Tibial artery (tissue), 4 donors: ENCODE measurements at regions not wholly inside any gene's neighbourhood (a gene's known extent, or its start where the extent isn't known, plus 50 kb on each side); places are given as distances from the start of the nearest gene placed in this dataset.

Source experiments
- DNase-seq, 2 donors: peaks; one replicate each; pipeline ENCODE4 v3.0.0-alpha.2; 2019
- H3K27ac ChIP-seq, 2 donors: fragments of 200-600 bp; sonication (generic) in 1 of 2; 1 replicate in 1 of 2; 2 replicates in 1 of 2; pipeline ENCODE4 v1.5.1; 2018 to 2019; ENCODE audit warnings: mild to moderate bottlenecking in 1 of 2
- H3K27me3 ChIP-seq, 2 donors: fragments of 200-600 bp; sonication (generic) in 1 of 2; one replicate each; pipeline versions ENCODE4 v1.5.1 to v1.6.0; 2016 to 2019
- H3K36me3 ChIP-seq, 3 donors: fragments of 200-600 bp; sonication (generic) in 2 of 3; one replicate each; pipeline ENCODE4 v1.5.1; 2016 to 2019; ENCODE audit warnings: mild to moderate bottlenecking in 2 of 3
- H3K4me1 ChIP-seq, 4 donors: fragments of 200-600 bp; sonication (generic) in 2 of 4; 1 replicate in 3 of 4; 2 replicates in 1 of 4; pipeline ENCODE4 v1.5.1; 2016 to 2019
- H3K4me3 ChIP-seq, 2 donors: fragments of 200-600 bp; sonication (generic) in 1 of 2; 1 replicate in 1 of 2; 2 replicates in 1 of 2; pipeline ENCODE4 v1.5.1; 2018 to 2019; ENCODE audit warnings: mild to moderate bottlenecking in 2 of 2
- H3K9me3 ChIP-seq, 3 donors: fragments of 200-600 bp; sonication (generic) in 1 of 3; one replicate each; pipeline ENCODE4 v1.5.1; 2016 to 2019
- intact Hi-C: fragments of 100-400 bp; cut with DNase I; formaldehyde crosslinking; loops from one replicate; pipeline ENCODE4 v1.15.0; 2023; ENCODE audit warnings: low total_unique reads
- TF ChIP-seq, protein P1 (sequence below), 2 experiments: fragments of 200-600 bp in 1 of 2; fragments of 450-650 bp in 1 of 2; IDR thresholded peaks; one replicate each; pipeline ENCODE4 v1.5.1; 2017 to 2019; ENCODE audit warnings: antibody characterized with exemption in 2 of 2, mild to moderate bottlenecking in 1 of 2, moderate library complexity in 1 of 2

DNA sequence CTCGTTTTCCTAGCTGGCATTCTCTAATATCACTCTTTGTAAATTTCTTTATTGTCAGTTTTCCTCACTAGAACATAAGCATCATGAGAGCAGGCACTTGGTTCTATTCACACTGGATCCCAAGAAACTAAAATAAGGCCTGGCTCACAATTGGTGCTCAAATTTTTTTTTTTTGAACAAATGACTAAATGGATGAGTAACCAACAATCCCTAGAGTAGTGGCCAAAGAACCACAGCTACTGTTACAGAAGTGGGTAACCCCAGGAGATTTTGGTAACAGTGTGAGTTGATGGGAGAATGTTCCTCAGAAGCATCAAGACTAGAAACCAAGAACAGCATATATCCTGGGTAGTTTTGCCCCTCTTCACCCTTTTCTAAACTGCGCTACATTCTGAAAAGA is 572.6 kb downstream of the INSC start:
- H3K36me3 ChIP-seq = no peaks in the 10 kb centered on the region
- H3K4me3 ChIP-seq = no peak overlapping the region
- H3K9me3 ChIP-seq = no peaks in the 10 kb centered on the region
- H3K27me3 ChIP-seq = no peaks in the 10 kb centered on the region
- TF ChIP-seq, protein P1, sequence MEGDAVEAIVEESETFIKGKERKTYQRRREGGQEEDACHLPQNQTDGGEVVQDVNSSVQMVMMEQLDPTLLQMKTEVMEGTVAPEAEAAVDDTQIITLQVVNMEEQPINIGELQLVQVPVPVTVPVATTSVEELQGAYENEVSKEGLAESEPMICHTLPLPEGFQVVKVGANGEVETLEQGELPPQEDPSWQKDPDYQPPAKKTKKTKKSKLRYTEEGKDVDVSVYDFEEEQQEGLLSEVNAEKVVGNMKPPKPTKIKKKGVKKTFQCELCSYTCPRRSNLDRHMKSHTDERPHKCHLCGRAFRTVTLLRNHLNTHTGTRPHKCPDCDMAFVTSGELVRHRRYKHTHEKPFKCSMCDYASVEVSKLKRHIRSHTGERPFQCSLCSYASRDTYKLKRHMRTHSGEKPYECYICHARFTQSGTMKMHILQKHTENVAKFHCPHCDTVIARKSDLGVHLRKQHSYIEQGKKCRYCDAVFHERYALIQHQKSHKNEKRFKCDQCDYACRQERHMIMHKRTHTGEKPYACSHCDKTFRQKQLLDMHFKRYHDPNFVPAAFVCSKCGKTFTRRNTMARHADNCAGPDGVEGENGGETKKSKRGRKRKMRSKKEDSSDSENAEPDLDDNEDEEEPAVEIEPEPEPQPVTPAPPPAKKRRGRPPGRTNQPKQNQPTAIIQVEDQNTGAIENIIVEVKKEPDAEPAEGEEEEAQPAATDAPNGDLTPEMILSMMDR (IDR thresholded peaks at IDR 0.05) = no peak
- intact Hi-C loops = no loop called here
- no peak for DNase-seq
- H3K4me1 ChIP-seq = peaks cover 0 to 16% (median 14%) of the 10 kb centered on the region in 4 donors
- no peak overlapping the region for H3K27ac ChIP-seq

DNA sequence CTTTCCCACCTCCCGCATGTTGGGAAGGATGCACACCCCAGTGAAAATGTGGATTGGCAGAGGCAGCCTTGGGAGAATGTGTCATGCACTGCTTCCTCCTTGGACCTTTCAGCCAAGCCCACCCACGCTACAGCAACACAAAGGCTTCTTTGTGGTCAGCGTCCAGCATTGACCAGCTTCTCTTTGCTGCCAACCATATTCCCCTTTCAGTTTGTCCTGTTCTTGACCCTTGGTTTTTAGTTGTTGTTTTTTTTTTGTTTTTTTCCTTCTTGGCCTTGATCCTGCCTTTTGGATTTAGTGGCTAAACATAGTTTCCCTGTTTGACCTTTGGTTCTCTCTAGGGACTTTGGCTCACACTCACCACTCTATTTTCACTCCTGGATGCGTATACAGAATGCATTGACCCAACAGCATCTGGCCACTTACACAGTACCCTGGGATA is 573.6 kb downstream of the INSC start:
- Histone ChIP-seq H3K36me3 (no peaks in the 10 kb centered on the region), H3K4me1 (peaks cover 0 to 16% (median 14%) of the 10 kb centered on the region in 4 donors), H3K4me3 (no peak overlapping the region), H3K27ac (no peak overlapping the region), H3K27me3 (no peaks in the 10 kb centered on the region), H3K9me3 (no peaks in the 10 kb centered on the region)
- TF ChIP-seq, protein P1 (IDR thresholded peaks at IDR 0.05) = no peak
- peak in 1 of 2 donors; percentile 38 for DNase-seq
- intact Hi-C loops = no loop called here

DNA sequence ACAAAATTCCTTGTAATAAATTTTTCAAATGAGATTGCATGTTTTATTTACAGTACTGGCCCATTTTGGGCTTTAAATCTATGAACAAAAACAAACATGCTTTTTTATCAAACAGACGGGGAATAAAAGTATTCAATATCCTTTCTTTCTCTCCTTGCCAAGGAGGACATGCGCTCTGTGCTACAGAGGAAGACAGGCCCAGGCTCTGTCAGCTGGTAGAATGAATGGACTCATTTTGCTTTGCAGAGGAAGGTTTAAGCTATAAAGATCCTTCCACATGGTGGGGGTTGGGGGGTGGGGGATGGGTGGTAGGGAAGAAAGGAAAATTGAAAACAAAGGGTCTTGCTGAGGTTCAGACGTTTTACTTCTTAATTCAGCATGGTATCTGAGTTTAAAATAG is 575.6 kb downstream of the INSC start:
- Histone ChIP-seq H3K4me3 (no peak overlapping the region), H3K36me3 (no peaks in the 10 kb centered on the region), H3K27me3 (no peaks in the 10 kb centered on the region), H3K27ac (no peak overlapping the region), H3K4me1 (peaks cover 0 to 16% (median 14%) of the 10 kb centered on the region in 4 donors), H3K9me3 (no peaks in the 10 kb centered on the region)
- intact Hi-C loops = no loop called here
- TF ChIP-seq, protein P1 (IDR thresholded peaks at IDR 0.05) = no peak
- DNase-seq = no peak

DNA sequence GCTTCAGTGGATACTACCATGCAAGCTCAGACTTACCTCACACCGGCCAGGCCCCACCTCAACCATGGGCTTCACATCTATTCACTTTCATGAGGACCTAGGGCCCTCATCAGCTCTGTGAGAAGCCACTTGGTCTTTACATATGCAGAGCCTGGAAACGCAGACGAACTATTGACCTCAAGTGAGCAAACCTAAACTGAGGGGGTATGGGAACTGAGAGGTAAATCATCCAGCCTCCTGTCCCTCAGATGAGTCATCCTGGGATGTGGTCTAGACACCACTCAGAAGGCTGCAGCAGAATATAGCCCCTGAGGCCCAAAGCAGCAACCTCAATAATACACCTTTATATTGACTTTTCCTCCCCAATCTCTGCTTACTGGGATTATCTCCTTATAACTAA is 578.0 kb downstream of the INSC start:
- intact Hi-C loops = no loop called here
- no peak overlapping the region for H3K4me3 ChIP-seq
- TF ChIP-seq, protein P1 (IDR thresholded peaks at IDR 0.05) = no peak
- H3K36me3 ChIP-seq = no peaks in the 10 kb centered on the region
- H3K27me3 ChIP-seq = no peaks in the 10 kb centered on the region
- no peak overlapping the region for H3K27ac ChIP-seq
- peaks cover 0 to 15% (median 13%) of the 10 kb centered on the region in 4 donors for H3K4me1 ChIP-seq
- no peaks in the 10 kb centered on the region for H3K9me3 ChIP-seq
- DNase-seq = no peak

DNA sequence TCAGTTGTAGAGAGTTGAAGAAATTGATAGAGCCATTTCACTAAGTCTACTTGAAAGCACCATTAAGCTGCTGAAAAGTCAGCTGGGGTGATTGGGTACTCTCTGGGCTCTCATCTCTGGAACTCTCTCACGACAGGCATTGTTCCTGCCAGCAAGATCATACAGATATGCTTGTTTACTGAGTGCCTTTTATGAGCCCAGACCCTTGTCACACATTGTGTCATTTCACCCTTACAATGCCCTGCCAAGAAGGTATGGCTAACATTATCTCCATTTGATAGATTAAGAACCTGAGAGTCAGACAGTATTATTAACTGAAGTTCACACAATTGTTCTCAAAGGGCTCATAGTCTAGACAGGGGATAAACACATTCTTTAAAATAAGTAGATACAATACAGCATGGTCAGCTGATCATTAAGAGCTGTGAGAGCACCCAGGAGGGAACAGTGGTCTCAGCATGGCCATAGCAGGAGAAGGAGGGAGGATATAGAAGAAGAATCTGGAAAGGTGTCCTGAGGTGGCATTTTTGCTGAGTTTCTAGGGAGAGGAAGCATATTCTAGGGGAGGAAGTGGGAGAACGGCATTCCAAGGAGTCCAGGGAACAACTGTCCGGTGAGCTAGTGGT is 580.5 kb downstream of the INSC start:
- H3K27ac ChIP-seq = no peak overlapping the region
- no peak overlapping the region for H3K4me3 ChIP-seq
- intact Hi-C loops = no loop called here
- no peaks in the 10 kb centered on the region for H3K9me3 ChIP-seq
- H3K4me1 ChIP-seq = no peaks in the 10 kb centered on the region
- TF ChIP-seq, protein P1 (IDR thresholded peaks at IDR 0.05) = no peak
- H3K36me3 ChIP-seq = no peaks in the 10 kb centered on the region
- no peak for DNase-seq
- no peaks in the 10 kb centered on the region for H3K27me3 ChIP-seq

DNA sequence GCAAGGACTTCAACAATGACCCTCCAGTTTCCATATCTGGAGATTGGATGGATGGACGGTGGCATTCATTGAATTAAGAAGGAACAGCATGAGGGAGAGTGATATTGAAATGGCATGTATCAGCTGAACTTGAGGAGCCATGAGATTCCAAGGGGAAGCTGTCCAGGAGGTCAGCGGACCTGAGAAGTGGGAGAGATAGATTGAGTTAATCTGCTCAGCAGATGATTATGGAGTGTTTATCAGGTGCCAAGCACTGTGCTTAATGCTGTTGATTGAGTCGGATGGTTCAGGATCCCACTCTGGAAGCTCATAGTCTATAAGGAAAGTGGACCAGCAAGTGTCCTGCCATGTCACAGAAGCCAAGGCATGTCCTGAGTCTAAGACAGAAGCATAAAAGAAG is 581.3 kb downstream of the INSC start:
- TF ChIP-seq, protein P1 (IDR thresholded peaks at IDR 0.05) = no peak
- Histone ChIP-seq H3K4me1 (no peaks in the 10 kb centered on the region), H3K27me3 (no peaks in the 10 kb centered on the region), H3K9me3 (no peaks in the 10 kb centered on the region), H3K27ac (no peak overlapping the region), H3K36me3 (no peaks in the 10 kb centered on the region), H3K4me3 (no peak overlapping the region)
- DNase-seq = no peak
- intact Hi-C loops = no loop called here
